K562 (cell line): ENCODE measurements at regions not wholly inside any gene's neighbourhood (a gene's known extent, or its start where the extent isn't known, plus 50 kb on each side); places are given as distances from the start of the nearest gene placed in this dataset.

Experiments used
- BHLHE40 ChIP-seq: IDR thresholded peaks from 2 replicates; pipeline ENCODE4 v1.6.1; 2011; ENCODE audit warnings: low read length, improper control_type of control experiment
- DIDO1 ChIP-seq: fragments of 450-650 bp; IDR thresholded peaks from 2 replicates; pipeline ENCODE4 v1.6.1; 2016; ENCODE audit warnings: low read depth, missing biosample characterization, missing genetic modification characterization
- EHMT2 ChIP-seq: fragments of 450-650 bp; IDR thresholded peaks from 2 replicates; pipeline ENCODE4 v1.6.1; 2018; ENCODE audit warnings: antibody characterized with exemption
- KAT2B ChIP-seq: IDR thresholded peaks from one replicate; pipeline ENCODE4 v1.6.1; 2012; ENCODE audit warnings: low read depth, mild to moderate bottlenecking, control low read depth, inconsistent platforms, low read length, moderate library complexity
- LARP7 ChIP-seq: fragments of 450-650 bp; IDR thresholded peaks from 2 replicates; pipeline ENCODE4 v1.6.1; 2016
- RHOXF2B ChIP-seq: fragments of 250-450 bp; sonication (Bioruptor Pico); conservative IDR thresholded peaks from 2 replicates; pipeline ENCODE4 v1.5.1; 2021
- TF ChIP-seq, protein P1 (sequence below), 3 experiments: IDR thresholded peaks in 2 of 3; conservative IDR thresholded peaks in 1 of 3; 2 replicates each; pipeline ENCODE4 v1.5.1; 2011 to 2012; ENCODE audit warnings: low read length in 3 of 3, mild to moderate bottlenecking in 3 of 3, control low read depth in 2 of 3, improper control_type of control experiment in 1 of 3, inconsistent platforms in 1 of 3, low read depth in 1 of 3, mixed read lengths in 1 of 3, moderate library complexity in 1 of 3; ENCODE audit not compliant: insufficient read depth in 2 of 3
- TF ChIP-seq, protein P2 (sequence below): fragments of 450-650 bp; formaldehyde crosslinking; IDR thresholded peaks from 2 replicates; pipeline ENCODE4 v1.4.0; 2020; ENCODE audit warnings: mild to moderate bottlenecking, moderate library complexity

- TF ChIP-seq, protein P1, sequence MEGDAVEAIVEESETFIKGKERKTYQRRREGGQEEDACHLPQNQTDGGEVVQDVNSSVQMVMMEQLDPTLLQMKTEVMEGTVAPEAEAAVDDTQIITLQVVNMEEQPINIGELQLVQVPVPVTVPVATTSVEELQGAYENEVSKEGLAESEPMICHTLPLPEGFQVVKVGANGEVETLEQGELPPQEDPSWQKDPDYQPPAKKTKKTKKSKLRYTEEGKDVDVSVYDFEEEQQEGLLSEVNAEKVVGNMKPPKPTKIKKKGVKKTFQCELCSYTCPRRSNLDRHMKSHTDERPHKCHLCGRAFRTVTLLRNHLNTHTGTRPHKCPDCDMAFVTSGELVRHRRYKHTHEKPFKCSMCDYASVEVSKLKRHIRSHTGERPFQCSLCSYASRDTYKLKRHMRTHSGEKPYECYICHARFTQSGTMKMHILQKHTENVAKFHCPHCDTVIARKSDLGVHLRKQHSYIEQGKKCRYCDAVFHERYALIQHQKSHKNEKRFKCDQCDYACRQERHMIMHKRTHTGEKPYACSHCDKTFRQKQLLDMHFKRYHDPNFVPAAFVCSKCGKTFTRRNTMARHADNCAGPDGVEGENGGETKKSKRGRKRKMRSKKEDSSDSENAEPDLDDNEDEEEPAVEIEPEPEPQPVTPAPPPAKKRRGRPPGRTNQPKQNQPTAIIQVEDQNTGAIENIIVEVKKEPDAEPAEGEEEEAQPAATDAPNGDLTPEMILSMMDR (IDR thresholded peaks at IDR 0.05 in 2 of 3, conservative IDR thresholded peaks at IDR 0.05 in 1 of 3; ENCODE audit: insufficient read depth in 2 of 3, low read depth in 1 of 3, low read length in 3 of 3), result no peak
- TF ChIP-seq DIDO1 (tag) (no peak), KAT2B (no peak), RHOXF2B (CRISPR knock-in tag) (no peak), EHMT2 (no peak), BHLHE40 (no peak), LARP7 (no peak)
- TF ChIP-seq, protein P2, sequence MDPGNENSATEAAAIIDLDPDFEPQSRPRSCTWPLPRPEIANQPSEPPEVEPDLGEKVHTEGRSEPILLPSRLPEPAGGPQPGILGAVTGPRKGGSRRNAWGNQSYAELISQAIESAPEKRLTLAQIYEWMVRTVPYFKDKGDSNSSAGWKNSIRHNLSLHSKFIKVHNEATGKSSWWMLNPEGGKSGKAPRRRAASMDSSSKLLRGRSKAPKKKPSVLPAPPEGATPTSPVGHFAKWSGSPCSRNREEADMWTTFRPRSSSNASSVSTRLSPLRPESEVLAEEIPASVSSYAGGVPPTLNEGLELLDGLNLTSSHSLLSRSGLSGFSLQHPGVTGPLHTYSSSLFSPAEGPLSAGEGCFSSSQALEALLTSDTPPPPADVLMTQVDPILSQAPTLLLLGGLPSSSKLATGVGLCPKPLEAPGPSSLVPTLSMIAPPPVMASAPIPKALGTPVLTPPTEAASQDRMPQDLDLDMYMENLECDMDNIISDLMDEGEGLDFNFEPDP (CRISPR knock-in tag), result no peak
Measured at GRCh38 chr14:97153527-97153926, 356.3 kb downstream of the VRK1 start.
